LNCaP clone FGC (cell line): ENCODE measurements at regions not wholly inside any gene's neighbourhood (a gene's known extent, or its start where the extent isn't known, plus 50 kb on each side); places are given as distances from the start of the nearest gene placed in this dataset.

Source experiments
- DNase-seq: peaks from one replicate; pipeline ENCODE4 v3.0.0-alpha.2; 2011; ENCODE audit warnings: low read depth
- H3K4me3 ChIP-seq: 2 replicates; pipeline ENCODE4 v1.5.1; 2011; ENCODE audit warnings: mild to moderate bottlenecking, low read depth, low read length, control low read depth
- CTCF ChIP-seq: IDR thresholded peaks from 2 replicates; pipeline ENCODE4 v1.5.1; 2012; ENCODE audit warnings: mild to moderate bottlenecking; ENCODE audit not compliant: control insufficient read depth, insufficient read depth; ENCODE audit errors: extremely low read depth

- no peak for DNase-seq
- H3K4me3 ChIP-seq = no peak overlapping the region
- TF ChIP-seq CTCF = no peak
Observed at GRCh38 chr10:90675621-90676020, 182.2 kb downstream of the HTR7 start.
